GM21360 (cell line): ENCODE measurements at regions not wholly inside any gene's neighbourhood (a gene's known extent, or its start where the extent isn't known, plus 50 kb on each side); places are given as distances from the start of the nearest gene placed in this dataset.

ENCODE experiments used
- ATAC-seq: cut with Tn5 transposase; IDR thresholded peaks from one replicate; pipeline ENCODE4 v1.9.1; 2021; ENCODE audit warnings: mild to moderate bottlenecking, moderate library complexity; ENCODE audit not compliant: unreplicated experiment

DNA sequence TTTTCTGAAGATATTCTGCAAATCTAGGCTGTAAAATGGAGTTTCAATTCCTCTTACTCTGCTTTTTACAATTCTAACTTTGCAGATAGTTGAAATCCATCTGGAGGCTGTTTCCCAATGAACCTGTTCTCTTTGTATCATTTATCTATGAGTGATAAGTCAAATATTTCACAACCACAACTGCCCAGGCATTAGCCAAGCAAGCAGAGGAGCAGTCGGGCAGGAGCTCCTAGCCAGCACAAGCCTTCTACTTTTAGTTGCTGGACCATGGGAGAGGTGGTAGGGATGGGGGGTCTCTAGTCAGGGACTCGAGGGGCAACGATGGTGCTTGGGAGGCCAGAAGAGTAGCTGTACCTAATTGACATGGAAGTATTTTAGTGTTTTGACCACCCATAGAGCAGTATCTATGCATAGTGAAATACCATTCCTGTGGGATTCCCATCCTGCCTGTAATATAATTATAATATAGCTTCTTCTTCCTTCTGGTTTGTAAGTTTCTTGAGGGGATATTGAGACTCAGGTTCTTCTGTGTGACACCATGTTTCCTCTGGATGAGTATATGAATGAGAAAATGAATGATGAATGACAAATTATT is 353.5 kb upstream of the IL12A start:
- ATAC-seq: no peak

- no peak for ATAC-seq
These were observed 350.6 kb upstream of the IL12A start for GRCh38 chr3:159637883-159638542.

DNA sequence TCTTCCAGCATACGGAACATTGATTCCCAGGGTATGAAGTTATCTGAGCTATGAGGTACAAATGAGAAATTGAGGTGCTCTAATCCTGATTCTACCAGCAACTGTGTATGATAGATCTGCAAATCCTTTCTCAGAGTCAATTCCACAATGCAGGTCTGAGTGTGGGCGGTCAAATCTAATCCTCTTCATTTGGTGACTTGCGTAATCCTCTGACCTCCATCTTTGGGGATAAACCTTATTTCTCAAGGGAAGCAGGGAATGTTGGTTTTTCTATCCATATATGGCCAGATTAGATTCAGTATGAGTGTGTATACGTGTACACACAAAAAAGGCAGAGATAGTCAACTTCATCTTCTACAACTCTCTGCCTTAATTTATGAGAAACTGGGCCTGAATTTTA is 348.4 kb upstream of the IL12A start:
- no peak for ATAC-seq

GRCh38 chr3:159643406-159643805 is 345.2 kb upstream of the IL12A start:
- ATAC-seq: no peak

GRCh38 chr3:159645874-159646273 is 342.8 kb upstream of the IL12A start:
- no peak for ATAC-seq

- no peak for ATAC-seq
These were observed 338.7 kb upstream of the IL12A start for GRCh38 chr3:159649951-159650350.

DNA sequence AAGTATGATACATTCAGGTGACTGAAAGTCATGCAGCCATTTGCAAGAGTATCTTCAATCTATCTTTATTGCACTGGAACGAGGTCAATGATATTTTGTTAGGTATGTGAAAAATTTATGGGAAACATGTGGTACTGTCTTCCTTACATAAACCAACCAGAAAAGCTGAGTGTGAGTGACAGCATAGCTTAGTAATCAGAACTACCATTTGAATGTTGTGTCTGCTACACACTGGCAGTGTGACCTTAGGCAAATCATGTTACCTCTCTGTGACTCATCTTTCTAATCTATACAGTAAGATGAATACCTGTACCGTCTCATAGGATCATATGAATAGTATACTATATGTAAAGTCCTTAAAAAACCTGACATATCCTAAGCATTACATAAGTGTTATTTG is 337.9 kb upstream of the IL12A start:
- no peak for ATAC-seq

DNA sequence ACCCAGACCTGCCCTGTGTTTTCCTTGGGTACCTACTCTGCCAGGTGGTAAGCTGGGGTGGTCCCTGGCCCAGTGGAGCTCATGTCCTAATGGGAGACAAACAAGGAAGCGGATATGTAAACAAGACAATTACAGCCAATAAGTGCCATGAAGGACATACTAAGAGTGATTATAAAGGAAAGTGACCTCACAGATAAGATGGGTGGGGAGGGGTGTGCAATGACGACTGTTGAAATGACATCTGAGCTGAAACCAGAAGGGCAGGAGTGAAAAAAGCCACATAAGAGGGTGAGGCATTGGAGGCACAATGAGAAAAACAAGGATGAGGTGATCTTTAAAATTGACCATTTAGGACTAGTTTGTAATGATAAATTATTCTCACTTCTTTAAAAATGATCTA is 336.2 kb upstream of the IL12A start:
- ATAC-seq: no peak

DNA sequence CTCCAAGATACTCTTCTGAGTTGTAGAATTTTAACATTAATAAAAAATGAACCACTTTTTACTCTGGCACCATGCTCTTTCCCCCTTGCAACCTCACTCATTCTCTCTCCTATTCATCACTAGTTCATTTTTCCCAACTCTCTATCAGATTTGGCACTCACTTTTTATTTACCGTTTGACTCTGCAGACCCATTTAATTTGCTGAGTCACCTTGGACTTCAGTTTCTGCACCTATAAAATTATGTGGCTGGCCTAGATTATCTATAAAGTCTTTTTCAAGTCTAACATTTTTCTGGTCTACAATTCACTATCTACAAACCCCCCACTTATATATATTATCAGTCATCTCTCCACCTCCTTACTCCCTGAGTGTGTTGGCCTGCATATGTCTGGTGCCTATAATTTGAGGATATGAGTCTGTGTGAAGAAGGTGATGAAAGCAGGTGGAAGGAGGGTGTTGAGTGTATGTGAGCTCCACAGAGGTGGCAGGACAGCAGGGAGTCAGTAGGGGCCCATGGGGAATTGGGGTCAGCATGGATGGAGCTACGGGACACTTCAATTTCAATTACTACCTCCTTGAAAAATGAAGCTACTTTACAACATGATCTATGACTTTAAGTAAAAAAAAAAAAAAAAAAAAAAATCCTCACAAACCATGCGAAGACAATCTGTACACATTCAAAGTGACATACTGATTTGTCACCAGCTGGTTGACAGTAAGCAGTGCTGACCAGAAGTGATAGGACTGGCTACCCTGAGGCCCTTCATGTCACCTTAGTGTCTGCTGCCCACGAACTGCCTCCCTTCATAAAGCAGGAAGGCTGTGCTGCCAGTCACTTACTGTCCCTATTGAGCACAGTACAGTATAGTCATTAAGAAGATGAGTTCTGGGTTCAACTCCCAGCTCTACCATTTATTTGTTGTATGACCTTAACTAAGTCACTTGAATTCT is 334.2 kb upstream of the IL12A start:
- no peak for ATAC-seq

DNA sequence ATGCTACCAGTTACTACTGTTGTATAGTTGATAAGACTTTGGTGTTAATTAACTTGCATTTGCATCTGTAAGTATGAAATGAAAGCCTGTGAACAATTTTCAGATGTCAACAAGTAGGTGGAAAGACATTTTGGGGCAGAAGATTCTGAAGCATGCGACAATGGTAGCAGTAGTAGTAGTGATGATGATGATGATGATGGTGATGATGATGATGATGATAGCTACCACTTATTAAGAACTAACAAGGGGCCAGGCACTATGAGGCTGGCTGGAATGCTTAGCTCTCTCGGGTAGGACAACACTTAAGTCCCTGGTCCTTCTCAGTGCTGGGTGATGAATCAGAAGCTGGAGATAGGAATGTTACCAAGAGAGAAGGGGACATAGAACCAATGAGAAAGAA is 333.4 kb upstream of the IL12A start:
- ATAC-seq: no peak

DNA sequence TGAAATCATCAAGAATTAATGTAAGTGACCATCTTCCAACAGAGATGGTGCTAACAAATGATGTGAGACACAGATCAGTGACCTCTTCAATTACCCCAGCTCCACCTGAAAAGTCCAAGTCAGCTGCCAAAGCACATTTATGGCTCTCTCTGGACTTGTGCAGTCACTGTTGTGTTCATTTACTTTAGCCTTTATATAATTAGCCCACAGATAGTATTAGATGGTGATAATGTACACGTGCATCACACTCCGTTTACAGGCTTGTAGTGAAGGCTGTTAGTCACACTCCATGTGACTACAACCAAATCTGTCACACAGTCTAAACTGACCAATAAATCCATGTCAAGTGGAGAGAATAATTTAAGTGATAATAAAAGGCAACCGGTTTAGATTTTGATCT is 331.5 kb upstream of the IL12A start:
- no peak for ATAC-seq

DNA sequence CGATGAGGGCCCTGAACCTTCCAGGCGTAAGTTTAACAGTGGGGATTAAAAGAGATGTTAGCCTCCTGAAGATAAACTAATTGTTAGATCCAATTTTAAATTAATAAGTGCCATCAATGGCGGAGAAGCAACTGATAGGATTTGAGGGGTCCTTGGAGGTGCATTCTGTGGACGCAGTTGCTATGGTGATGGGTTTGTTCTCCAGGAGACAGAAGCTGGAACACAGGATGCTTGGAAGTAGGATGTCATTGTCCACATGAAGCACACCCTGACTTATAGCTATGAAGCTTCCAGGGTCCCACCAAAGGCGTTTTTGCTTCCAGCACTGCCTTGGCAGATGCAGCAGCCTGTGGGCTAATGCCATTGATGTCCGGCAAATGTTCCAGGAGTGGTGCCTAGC is 331.0 kb upstream of the IL12A start:
- ATAC-seq: no peak

- no peak for ATAC-seq
These were observed 328.3 kb upstream of the IL12A start for GRCh38 chr3:159660326-159660725.

- no peak for ATAC-seq
These were observed 327.7 kb upstream of the IL12A start for GRCh38 chr3:159660901-159661300.

DNA sequence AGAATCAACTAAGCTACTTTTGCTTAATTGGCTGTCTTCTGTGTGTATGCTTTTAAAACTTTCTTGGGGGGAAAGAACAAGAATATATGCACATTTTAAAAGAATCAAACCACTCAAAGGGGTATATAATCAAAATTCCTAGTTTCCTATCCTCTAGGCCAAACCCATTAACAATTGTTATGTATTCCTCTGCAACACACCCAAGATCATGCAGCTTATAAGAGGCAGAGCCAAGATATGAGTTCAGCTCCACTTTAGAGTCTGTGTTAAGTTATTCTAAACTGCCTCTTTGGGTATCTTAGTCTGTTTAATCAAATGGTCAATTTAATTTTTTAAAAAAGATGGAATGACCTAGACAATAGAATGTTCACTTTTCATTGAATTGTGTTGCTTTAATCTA is 326.1 kb upstream of the IL12A start:
- no peak for ATAC-seq

- ATAC-seq: no peak
These were observed 324.6 kb upstream of the IL12A start for GRCh38 chr3:159664006-159664405.

GRCh38 chr3:159664653-159665052 is 324.0 kb upstream of the IL12A start:
- ATAC-seq: no peak

DNA sequence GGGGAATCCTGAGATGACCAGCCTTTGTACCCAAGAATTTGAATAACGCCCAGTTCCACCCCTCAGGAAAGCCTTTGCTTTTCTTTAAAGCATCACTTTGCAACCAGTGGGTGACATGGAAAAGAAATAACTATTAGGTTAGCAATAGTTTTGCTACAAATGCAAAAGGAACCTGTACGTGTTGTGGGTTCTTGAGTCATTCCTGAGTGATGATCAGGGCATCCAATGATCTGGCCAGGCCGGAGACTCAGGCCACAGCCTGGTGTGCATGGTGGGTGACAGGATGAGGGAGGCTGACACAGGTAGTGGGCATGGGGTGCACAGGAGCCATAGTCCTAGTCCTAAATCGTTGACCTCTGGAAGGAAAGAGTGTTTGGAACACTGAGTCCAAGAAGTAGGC is 321.4 kb upstream of the IL12A start:
- no peak for ATAC-seq

- ATAC-seq: no peak
These were observed 320.2 kb upstream of the IL12A start for GRCh38 chr3:159668461-159668860.

DNA sequence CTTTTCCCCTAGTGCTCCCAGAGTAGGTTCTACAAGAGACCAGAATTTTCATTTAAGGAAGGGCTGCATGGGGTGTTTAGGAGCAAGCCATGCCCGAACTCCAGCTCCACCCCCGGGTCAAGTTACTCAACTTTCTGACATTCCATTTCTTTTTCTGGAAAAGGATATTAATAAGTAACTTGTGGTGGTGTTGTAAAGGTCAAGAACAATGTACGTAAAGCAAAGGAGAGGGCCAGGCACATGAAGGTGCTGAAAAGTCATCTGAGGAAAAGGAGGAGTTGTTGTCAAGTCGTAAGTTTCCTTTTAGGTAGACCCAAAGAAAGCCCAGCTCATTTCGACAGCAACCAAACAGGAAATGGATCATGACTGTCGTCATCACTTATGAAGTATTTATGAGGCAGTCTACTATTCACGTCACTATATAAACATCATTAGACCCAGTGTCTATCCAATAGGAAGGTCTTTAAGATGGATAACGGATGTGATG is 319.6 kb upstream of the IL12A start:
- no peak for ATAC-seq

GRCh38 chr3:159669766-159670165 is 318.9 kb upstream of the IL12A start:
- no peak for ATAC-seq
